Upper lobe of left lung (tissue), 6 donors: ENCODE measurements at regions not wholly inside any gene's neighbourhood (a gene's known extent, or its start where the extent isn't known, plus 50 kb on each side); places are given as distances from the start of the nearest gene placed in this dataset.

Source experiments
- ATAC-seq, 2 donors: fragments of 200-7000 bp; cut with Tn5 transposase; one replicate each; pipeline ENCODE4 v1.9.1; 2022; ENCODE audit warnings: mild to moderate bottlenecking in 2 of 2, moderate library complexity in 2 of 2; ENCODE audit not compliant: low FRiP score in 2 of 2
- DNase-seq, 2 donors: peaks; one replicate each; pipeline ENCODE4 v3.0.0-alpha.2; 2019 to 2020
- H3K27ac ChIP-seq, 4 donors: fragments of 200-600 bp; sonication (generic); one replicate each; pipeline ENCODE4 v1.5.1; 2016 to 2019
- H3K27me3 ChIP-seq, 4 donors: fragments of 200-600 bp; sonication (generic); one replicate each; pipeline ENCODE4 v1.5.1; 2017 to 2019
- H3K36me3 ChIP-seq, 4 donors: fragments of 200-600 bp; sonication (generic); one replicate each; pipeline ENCODE4 v1.5.1; 2016 to 2019
- H3K4me1 ChIP-seq, 4 donors: fragments of 200-600 bp; sonication (generic); one replicate each; pipeline ENCODE4 v1.5.1; 2018 to 2019
- H3K4me3 ChIP-seq, 4 donors: fragments of 200-600 bp; sonication (generic); one replicate each; pipeline ENCODE4 v1.5.1; 2017 to 2019; ENCODE audit warnings: mild to moderate bottlenecking in 2 of 4, moderate library complexity in 1 of 4
- H3K9me3 ChIP-seq, 4 donors: fragments of 200-600 bp; sonication (generic); one replicate each; pipeline ENCODE4 v1.5.1; 2018 to 2019
- EP300 ChIP-seq, 4 donors: sonication (generic); formaldehyde crosslinking; IDR thresholded peaks; one replicate each; pipeline ENCODE4 v1.5.1; 2017; ENCODE audit warnings: antibody characterized with exemption in 4 of 4, control low read depth in 2 of 4
- POLR2A ChIP-seq, 4 donors: fragments of 450-650 bp; IDR thresholded peaks; one replicate each; pipeline ENCODE4 v1.5.1; 2016 to 2017; ENCODE audit warnings: antibody characterized with exemption in 4 of 4, mild to moderate bottlenecking in 2 of 4
- POLR2AphosphoS5 ChIP-seq, 2 donors: sonication (generic); formaldehyde crosslinking; IDR thresholded peaks; one replicate each; pipeline ENCODE4 v1.5.1; 2017; ENCODE audit warnings: antibody characterized with exemption in 2 of 2
- WGBS, 2 donors: methylation state at CpG; one replicate each; pipeline ENCODE4 v1.1.5; 2017 to 2018; 5-methylcytosine and 5-hydroxymethylcytosine counted together
- TF ChIP-seq, protein P1 (sequence below), 6 experiments: fragments of 450-650 bp in 4 of 6; fragments of 200-600 bp in 2 of 6; sonication (generic) in 2 of 6; IDR thresholded peaks; one replicate each; pipeline ENCODE4 v1.5.1; 2016 to 2019; ENCODE audit warnings: antibody characterized with exemption in 6 of 6
- donor health status: DM: no; HTN: no; CAD: no; lungs with moderate emphysema.
- donor health status: DM: no; HTN: yes; CAD: no; lungs with severe emphysema.

DNA sequence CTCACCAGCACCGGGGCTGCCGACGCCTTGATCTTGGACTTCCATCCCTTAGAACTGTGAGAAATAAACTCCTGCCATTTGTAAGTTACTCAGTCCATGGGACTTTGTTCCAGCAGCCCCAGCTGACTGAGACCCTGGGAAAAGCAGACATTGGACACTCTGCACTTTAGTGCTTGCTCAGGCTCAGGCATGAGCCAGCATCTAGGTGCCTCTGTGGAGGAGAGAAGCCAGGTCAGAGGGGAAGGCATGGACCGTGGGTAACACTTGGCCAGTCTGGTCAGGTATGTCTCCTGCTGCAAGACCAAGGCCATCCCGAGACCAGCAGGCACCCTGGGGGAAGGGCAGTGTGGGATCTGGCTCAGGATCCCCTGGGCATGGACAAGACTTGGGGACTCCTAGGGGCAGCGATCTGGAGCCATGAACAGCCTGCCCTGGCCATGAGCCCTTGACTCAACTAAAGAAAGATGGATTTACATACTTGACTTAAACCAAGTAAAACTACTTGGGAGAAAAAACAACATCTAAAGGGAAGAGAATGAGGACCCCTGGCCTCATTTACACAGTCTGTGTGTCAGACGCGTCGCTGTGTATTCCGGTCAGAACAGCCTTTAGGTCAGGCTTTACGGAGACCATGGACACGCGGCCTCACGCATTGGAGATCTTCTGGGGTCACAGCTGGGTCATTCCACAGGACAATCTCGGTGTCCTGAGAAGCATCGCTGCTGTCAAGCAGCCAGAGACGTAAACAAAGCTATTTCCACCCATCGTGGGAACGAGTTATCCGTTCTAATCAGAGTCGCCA is 497.1 kb downstream of the BRD1 start:
- H3K9me3 ChIP-seq: peaks cover 0 to 8% (median 3%) of the 10 kb centered on the region in 4 donors
- no peak for ATAC-seq
- no peak overlapping the region for H3K4me3 ChIP-seq
- no peak overlapping the region for H3K27ac ChIP-seq
- DNase-seq: no peak
- no peaks in the 10 kb centered on the region for H3K27me3 ChIP-seq
- no peaks in the 10 kb centered on the region for H3K4me1 ChIP-seq
- no peak for TF ChIP-seq POLR2A (IDR thresholded peaks at IDR 0.05)
- TF ChIP-seq EP300 (IDR thresholded peaks at IDR 0.05): no peak
- TF ChIP-seq POLR2AphosphoS5 (IDR thresholded peaks at IDR 0.05): no peak
- TF ChIP-seq, protein P1, sequence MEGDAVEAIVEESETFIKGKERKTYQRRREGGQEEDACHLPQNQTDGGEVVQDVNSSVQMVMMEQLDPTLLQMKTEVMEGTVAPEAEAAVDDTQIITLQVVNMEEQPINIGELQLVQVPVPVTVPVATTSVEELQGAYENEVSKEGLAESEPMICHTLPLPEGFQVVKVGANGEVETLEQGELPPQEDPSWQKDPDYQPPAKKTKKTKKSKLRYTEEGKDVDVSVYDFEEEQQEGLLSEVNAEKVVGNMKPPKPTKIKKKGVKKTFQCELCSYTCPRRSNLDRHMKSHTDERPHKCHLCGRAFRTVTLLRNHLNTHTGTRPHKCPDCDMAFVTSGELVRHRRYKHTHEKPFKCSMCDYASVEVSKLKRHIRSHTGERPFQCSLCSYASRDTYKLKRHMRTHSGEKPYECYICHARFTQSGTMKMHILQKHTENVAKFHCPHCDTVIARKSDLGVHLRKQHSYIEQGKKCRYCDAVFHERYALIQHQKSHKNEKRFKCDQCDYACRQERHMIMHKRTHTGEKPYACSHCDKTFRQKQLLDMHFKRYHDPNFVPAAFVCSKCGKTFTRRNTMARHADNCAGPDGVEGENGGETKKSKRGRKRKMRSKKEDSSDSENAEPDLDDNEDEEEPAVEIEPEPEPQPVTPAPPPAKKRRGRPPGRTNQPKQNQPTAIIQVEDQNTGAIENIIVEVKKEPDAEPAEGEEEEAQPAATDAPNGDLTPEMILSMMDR (IDR thresholded peaks at IDR 0.05): no peak
- WGBS, 2 donors: 60 to 75% methylated on average over 21 of the region's 21 CpGs
- no peaks in the 10 kb centered on the region for H3K36me3 ChIP-seq

DNA sequence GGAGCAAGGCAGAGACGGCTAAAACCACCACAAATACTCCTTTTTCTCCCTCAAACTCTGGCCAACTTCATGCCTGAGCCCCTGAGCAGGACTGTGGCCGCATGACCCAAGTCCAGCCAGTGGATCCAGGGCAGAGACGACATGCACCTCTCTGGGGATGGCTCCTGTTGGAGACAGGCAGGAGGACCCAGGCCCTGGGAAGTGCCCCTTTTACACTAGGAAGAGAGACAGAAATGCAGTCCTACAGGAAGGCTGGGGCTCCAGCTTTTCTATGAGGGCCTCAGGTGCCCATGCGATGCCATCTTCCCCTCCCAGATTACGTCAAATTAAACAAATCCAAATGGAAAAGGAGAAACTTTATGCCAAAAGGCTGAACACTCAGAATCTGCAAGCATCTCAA is 498.0 kb downstream of the BRD1 start:
- TF ChIP-seq POLR2AphosphoS5 (IDR thresholded peaks at IDR 0.05): no peak
- TF ChIP-seq, protein P1 (IDR thresholded peaks at IDR 0.05): no peak
- TF ChIP-seq EP300 (IDR thresholded peaks at IDR 0.05): no peak
- TF ChIP-seq POLR2A (IDR thresholded peaks at IDR 0.05): no peak
- Histone ChIP-seq H3K9me3 (peaks cover 0 to 8% (median 3%) of the 10 kb centered on the region in 4 donors), H3K4me1 (no peaks in the 10 kb centered on the region), H3K27ac (no peak overlapping the region), H3K4me3 (no peak overlapping the region), H3K36me3 (no peaks in the 10 kb centered on the region), H3K27me3 (no peaks in the 10 kb centered on the region)
- WGBS, 2 donors: 61 to 75% methylated on average over 4 to 5 of the region's 5 CpGs
- no peak for ATAC-seq
- no peak for DNase-seq

DNA sequence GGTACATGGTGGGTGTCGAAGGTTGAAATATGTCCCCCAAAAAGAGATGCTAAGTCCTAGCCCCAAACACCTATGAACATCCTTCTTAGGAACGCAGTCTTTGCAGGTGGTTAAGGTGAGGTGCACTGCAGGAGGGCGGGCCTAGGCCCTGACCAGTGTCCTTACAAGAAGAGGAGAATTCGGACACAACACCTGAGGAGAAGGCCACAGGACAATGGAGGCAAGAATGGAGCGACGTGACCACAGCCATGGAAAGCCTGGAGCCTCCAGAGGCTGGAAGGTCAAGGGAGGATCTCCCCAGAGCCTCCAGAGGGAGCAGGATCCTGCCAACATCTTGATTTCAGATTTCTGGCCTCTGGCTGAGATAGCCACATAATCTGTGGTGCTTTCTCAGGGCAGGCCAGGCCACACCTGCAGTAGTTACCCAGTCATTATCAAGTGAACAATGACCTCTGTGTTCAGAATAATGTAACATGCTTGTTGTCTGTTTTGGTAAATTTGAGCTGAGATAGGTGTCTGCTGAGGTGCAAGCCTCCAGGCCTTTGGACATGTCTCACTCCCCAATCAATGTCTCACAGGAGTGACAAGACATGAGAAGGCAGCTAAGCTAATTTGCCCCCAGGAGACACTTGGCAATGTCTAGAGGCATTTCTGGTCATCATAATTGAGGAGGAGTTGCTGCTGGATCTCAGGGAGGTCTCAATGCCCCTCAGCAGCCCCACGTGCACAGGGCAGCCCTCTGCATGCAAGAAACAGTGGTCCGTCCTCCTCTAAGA is 498.9 kb downstream of the BRD1 start:
- TF ChIP-seq POLR2AphosphoS5 (IDR thresholded peaks at IDR 0.05) (no peak), POLR2A (IDR thresholded peaks at IDR 0.05) (no peak), EP300 (IDR thresholded peaks at IDR 0.05) (no peak)
- TF ChIP-seq, protein P1 (IDR thresholded peaks at IDR 0.05): no peak
- ATAC-seq (no peak), DNase-seq (peak in 1 of 2 donors; percentile 12)
- Histone ChIP-seq H3K4me3 (no peak overlapping the region), H3K4me1 (no peaks in the 10 kb centered on the region), H3K36me3 (no peaks in the 10 kb centered on the region), H3K27ac (no peak overlapping the region), H3K27me3 (no peaks in the 10 kb centered on the region), H3K9me3 (peaks cover 0 to 8% (median 3%) of the 10 kb centered on the region in 4 donors)
- WGBS, 2 donors: 73 to 80% methylated on average over 8 of the region's 8 CpGs

DNA sequence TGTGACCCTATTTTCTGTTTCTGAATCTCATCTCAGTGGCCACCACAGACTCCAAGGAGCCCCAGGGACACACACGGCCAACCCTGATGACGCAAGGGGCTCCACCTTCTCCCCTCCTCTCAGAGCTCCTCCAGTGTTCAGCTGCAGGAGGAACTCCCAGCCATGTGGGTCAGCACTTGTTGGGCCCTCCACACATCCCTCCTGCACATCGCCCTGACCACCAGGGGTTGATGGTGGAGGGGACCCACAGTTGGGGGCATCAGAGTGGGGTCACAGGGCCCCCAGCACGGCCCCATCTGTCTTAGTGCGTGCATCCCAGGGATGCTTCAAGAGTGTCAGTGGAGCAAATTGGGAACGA is 499.6 kb downstream of the BRD1 start:
- Histone ChIP-seq H3K4me3 (no peak overlapping the region), H3K27me3 (no peaks in the 10 kb centered on the region), H3K9me3 (peaks cover 0 to 8% (median 3%) of the 10 kb centered on the region in 4 donors), H3K27ac (no peak overlapping the region), H3K4me1 (no peaks in the 10 kb centered on the region), H3K36me3 (no peaks in the 10 kb centered on the region)
- DNase-seq (peak in 1 of 2 donors; percentile 16), ATAC-seq (no peak)
- no peak for TF ChIP-seq POLR2A (IDR thresholded peaks at IDR 0.05)
- no peak for TF ChIP-seq EP300 (IDR thresholded peaks at IDR 0.05)
- TF ChIP-seq POLR2AphosphoS5 (IDR thresholded peaks at IDR 0.05): no peak
- TF ChIP-seq, protein P1 (IDR thresholded peaks at IDR 0.05): no peak
- 84 to 93% methylated on average over 6 of the region's 6 CpGs for WGBS, 2 donors
